DMS114 treated with DMSO at 0.1 percent for 48 hours (cell line): ENCODE measurements at regions not wholly inside any gene's neighbourhood (a gene's known extent, or its start where the extent isn't known, plus 50 kb on each side); places are given as distances from the start of the nearest gene placed in this dataset.
"Not testable (repeated sequence)": the region's sequence is repeated elsewhere in the genome, so short reads cannot be mapped to it uniquely, and the experiment has no call there.

ENCODE experiments used
- DNase-seq: peaks from one replicate; lab custom pipeline; 2025; ENCODE audit not compliant: unreplicated experiment; lab: John Stamatoyannopoulos, UW

DNA sequence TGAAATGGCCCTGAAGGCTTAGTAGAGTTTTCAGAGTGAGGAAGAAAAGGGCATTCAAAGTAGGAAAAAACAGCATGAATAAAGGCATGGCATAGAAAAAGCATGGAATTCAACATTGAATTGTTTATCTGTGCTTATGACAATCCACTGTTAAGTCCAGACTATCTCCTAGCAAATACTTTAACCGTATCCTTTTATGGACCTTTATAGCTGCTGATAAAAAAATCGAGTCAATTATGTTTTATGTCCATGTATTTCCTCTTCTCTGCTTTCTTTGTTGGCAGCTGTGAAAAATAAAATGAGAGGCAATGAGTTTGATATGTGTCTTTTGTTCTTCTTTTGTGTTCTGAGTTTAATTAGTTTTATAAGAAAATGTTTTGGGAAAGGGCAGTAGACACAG, 70.4 kb downstream of the TDRD15 start:
- DNase-seq, result no peak

DNA sequence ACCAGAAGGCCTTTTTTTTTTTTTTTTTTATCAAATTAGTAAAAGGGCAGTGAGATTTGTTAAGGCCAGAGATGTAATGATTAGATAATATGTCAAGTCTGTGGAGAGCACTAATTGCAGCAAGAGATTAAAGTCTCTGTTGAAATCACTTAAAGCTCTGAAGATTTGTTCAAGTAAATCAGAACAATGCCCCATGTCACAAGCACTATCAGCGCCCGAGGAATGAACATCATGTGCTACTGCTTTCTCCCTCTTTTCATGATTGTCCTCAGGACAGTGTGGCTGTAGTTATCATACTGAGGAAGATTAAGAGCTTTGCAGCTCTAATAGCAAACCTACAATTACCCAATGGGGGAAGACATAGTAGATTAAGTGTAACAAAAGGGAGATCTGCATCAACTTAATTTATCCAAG, 71.1 kb downstream of the TDRD15 start:
- DNase-seq, result no peak

DNA sequence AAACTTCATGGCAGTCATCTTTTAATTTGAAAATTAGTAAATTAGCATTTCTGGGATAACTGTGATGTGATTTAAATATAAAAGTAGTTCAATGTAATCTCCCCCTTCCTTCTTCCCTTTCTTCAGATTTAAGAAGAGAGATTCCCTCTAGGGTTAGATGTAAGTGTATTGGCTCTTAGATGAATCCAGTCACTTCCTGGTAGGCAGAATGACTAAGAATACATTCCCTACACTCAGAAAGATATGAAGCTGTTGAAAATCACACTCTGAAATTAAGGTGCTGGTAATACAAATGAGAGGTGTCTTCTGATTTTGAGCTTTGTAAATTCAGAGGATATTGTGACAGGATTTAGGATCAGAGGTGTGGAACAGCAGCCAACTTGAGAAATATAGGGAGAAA, 71.6 kb downstream of the TDRD15 start:
- DNase-seq, result no peak

DNA sequence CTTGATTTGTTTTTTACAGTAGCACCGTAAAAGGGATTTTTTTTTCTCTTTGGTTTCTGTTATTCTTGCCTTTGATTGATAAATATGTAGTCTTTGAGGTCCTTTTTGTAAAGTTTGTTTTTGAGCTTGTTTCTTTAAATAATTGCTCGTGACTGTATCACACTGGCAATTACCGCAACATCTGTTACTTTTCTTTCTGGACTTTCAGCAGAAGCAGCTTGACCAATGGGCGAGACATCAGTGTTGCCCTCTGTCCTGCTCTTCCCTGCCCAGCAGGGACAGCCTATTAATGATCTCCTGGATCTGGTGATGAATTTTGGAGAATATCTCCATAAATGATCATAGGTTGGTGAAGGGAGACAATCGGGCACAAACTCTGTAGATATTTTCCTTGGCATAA, 74.9 kb downstream of the TDRD15 start:
- DNase-seq, result no peak

- no peak for DNase-seq
Observed at GRCh38 chr2:21203976-21204375, 80.2 kb downstream of the TDRD15 start.

- DNase-seq, result not testable (repeated sequence)
Observed at GRCh38 chr2:21214085-21214484, 90.3 kb downstream of the TDRD15 start.

DNA sequence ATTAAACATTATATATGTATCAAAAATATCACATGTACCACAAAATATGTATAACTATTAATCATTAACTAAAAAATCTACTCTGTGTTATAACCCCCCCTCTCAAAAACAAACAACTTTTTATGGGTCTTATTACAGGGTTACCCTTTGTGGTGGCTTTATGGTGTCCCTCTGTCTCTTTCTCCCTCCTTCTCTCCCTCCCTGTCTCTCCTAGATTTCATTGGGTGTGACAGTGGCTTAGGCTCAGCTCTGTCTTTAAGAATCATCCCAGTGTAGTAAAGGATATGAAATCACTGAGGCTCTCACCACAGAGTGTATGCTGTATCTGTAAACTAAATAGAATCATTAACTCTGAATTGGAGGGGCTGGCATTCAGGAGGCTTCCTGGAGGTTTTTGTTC, 93.7 kb downstream of the TDRD15 start:
- DNase-seq, result no peak

DNA sequence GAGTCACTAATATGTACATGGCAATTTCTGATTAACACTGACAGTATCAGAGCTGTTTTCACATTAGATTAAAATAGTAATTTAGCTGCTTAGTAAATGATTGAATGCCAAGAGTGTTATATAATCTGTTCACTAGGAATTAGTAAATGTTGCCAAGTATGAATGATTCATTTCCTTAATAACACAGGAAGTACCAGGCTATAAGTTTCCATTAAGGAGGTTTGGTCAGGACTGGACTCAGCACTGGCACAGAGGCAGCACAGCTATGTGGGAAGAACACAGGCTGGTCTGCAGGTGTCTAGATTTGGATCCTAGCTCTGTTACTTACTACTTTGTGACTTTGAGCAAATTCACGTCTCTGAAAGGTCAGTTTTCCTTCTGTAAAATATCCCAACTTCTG, 97.2 kb downstream of the TDRD15 start:
- no peak for DNase-seq

DNA sequence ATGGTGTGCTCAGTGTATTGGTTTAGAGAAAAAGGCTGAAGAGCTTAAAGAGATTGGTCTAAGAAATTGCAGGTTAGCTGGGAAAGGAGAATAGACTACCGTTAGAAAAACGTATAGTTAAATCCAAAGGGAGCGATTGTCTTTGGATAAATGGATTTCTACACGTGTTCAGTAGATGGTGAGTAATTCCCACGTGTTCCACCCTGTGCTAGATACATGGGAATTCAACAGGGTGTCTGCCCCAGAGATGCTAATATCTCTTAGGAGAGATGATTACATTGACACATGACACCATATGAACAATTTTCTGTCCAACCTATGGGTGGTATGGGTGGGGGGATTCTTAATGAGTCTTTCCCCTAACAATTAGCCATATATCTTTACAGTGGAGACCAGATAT, 99.8 kb downstream of the TDRD15 start:
- DNase-seq, result no peak

DNA sequence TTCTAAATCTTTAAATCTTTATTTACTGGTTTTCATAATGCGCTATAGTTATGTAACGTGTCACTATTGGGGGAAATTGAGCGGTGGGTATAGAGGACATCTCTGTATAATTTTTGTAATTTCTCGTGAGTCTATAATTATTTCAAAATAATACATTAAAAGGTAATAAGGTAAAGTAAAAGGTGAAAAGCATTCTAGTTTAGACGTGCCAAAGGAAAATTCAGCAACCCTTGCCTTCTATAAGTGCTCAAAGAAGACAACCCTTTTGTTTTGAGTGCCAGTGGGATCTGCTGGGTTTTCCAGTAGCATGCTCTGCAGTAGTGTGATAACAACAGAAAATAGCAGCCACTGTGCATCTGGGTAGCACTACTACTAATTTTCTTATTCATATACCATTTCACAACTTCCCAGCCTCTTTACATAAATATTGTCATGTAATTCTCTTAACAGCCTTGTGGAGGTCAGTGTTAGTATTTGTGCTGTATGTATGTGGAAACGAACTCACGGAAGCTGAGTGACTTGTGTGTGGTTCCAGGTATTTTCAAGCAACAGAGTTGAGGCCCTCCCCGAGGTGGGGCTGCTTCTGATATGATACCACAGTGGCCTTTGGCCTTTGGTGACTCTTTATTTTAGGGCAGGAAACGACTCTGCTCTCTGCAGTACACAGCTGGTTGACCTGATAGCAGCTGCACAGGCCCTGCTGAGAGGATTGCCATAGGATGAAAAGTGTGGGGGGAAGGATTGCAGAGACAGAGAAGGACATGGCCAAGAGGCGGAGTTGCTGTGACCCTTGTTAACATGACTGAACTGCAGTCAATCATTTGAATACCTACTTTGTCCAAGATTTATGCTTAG, 104.5 kb downstream of the TDRD15 start:
- DNase-seq, result no peak

DNA sequence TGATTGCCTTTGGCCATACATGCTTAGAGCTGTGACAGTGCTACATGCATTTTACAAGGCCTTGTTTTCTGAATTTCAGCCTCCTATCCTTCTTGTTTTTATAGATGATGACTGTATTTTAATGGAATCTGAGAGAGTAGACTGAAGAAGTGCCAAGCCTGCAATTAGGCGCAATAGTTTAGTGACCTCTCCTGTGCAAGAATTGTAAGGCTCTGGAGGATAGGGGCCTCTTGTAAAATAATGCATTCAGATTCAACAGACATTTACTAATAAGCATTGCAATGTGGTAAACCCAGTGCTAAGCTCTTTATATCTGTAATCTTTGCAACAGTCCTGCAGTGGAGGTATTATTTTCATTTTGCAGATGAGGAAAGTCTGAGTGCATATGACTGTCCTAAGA, 105.5 kb downstream of the TDRD15 start:
- DNase-seq, result no peak

DNA sequence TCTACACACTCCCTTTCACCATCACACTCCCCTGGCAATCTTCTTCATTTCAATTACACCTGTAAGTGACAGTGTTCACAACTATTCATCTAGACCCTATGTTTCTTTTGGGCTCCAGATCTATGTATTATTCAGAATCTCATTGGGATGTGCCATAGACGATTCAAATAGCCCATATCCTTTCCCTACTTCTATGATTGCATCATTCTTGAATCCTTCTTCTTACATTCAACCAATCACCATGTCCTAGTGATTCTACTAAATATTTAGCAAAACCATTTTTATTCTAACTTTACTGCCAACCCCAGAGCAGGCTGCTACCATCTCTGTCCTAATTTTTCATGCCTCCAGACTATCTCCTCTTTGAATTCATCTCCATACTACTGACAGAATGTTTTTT, 106.4 kb downstream of the TDRD15 start:
- no peak for DNase-seq

GRCh38 chr2:21231985-21232384, 108.2 kb downstream of the TDRD15 start:
- DNase-seq, result no peak

GRCh38 chr2:21233194-21233593, 109.4 kb downstream of the TDRD15 start:
- DNase-seq, result no peak

DNA sequence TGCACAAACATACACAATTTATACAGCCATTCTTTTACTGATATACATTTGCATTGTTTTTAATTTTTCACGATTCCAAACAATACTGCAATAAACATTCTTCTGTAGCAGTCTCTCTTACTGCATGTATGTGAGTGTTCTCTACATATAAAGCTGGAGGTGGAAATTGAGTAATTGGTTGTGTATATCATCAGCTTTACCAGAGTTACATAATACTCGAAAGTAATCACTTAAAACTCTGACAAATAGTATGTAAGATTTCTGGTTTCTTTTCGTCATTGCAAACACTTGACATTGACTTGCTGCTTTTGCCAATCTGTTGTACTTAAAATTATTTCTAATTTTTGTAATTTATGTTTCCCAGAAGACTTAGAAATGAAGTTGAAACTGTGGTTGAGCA, 110.2 kb downstream of the TDRD15 start:
- DNase-seq, result no peak

DNA sequence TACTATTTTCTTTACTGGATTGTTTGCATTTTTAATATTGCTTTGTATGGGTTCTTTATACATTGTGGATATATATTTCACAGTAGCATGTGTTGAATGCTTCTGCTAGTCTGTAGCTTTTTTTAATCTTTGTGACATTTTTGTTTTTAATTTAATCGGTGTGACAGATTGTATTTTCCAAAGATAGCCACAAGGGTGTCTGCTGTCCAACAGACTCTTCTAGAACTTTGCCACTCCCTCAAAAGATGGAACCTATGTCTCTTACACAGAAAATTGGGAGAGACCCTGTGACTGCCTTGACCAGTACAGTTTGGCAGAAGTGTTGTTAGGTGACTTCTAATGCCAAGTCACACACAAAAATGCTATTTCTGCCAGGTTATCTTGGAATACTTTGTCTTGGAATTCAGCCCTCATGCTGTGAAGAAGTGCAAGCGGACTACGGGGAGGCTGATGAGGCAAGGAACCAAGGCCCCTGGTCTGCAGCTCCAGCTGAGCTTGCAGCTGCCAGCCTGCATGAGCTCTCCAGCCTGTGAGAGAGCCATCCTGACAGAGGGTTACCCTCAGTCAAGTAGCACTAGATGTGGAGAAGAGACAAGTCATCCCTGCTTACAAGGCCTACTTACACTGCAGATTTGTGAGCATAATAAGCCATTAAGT, 110.8 kb downstream of the TDRD15 start:
- no peak for DNase-seq

GRCh38 chr2:21239749-21240148, 116.0 kb downstream of the TDRD15 start:
- DNase-seq, result not testable (repeated sequence)

DNA sequence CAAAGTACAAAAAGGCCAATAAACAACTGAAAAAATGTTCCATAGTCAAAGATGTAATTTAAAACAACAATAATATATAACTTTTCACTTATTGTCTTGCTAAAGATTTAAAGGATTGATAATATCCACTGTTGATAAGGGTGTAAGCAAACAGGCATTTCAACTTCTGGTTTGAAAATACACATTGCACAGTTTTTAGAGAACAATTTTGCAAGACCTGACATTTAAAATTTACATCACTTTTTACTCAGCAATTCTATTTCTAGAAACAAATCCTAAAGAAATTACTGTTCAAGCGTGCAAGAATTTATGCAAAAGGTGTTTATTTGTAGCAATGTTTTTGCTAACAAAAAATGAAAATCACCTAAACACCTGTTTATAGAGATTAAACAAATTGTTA, 120.4 kb downstream of the TDRD15 start:
- no peak for DNase-seq

GRCh38 chr2:21245565-21245964, 121.8 kb downstream of the TDRD15 start:
- no peak for DNase-seq

DNA sequence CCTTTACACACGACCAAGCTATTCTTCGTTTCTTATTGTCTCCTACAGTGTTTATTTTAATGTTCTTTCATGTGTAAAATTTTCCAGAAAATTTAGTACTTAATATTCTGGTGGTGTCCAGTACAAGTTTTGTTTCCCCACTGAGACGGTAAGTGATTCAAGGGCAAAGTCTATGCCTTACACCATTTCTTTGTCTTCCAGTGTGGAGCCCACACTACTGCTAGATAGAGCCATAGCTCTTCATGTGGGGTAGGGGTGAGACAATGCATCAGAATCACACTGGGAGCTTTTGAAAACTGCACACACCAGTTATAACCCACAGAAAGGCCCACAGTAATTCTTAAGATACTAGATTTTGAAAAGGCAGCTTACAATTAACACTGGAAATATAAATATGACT, 125.6 kb downstream of the TDRD15 start:
- no peak for DNase-seq

- DNase-seq, result no peak
Observed at GRCh38 chr2:21250673-21251072, 126.9 kb downstream of the TDRD15 start.

- no peak for DNase-seq
Observed at GRCh38 chr2:21251216-21251980, 127.6 kb downstream of the TDRD15 start.
